ENCODE measurements at regions not wholly inside any gene's neighbourhood (a gene's known extent, or its start where the extent isn't known, plus 50 kb on each side); places are given as distances from the start of the nearest gene placed in this dataset.

DNA sequence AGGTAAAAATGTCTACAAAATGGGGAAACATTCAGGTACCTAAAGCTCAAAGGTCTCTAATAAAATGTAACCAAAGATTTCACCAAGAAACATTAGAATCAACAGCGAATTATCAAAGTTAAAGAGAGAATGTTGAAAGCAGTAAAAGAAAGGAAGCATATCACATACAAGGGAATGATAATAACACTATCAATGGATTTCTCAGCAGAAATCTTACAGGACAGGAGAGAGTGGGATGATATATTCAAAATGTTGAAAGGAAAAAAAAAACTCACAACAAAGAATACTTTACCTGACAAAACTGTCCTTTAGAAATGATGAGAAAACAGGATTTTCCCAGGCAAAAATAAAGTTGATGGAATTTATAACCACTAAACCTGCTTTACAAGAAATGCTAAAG is 591.2 kb upstream of the POU3F3 start:
- Histone ChIP-seq H3K27ac (no peak overlapping the region), H4K20me1 (ENCODE audit: insufficient read depth) (no peaks in the 10 kb centered on the region), H3F3A (ENCODE audit: insufficient read depth) (no peaks in the 10 kb centered on the region), H2AFZ (no peak overlapping the region), H3K9me3 (ENCODE audit: low read depth) (peaks cover 4% of the 10 kb centered on the region), H3K36me3 (ENCODE audit: low read depth) (no peaks in the 10 kb centered on the region), H3K4me3 (no peak overlapping the region), H3K4me1 (ENCODE audit: insufficient read depth) (no peaks in the 10 kb centered on the region), H3K27me3 (replicated peaks; ENCODE audit: insufficient read depth) (no peaks in the 10 kb centered on the region), H3K9me2 (ENCODE audit: insufficient read depth) (no peaks in the 10 kb centered on the region), H3K9ac (no peak overlapping the region), H3K4me2 (ENCODE audit: unreplicated experiment) (no peak overlapping the region), H3K79me2 (ENCODE audit: insufficient read depth) (no peaks in the 10 kb centered on the region)
- TF ChIP-seq EZH2phosphoT487 (IDR thresholded peaks at IDR 0.05; ENCODE audit: insufficient read depth, low read depth) (no peak), EZH2 (IDR thresholded peaks at IDR 0.05; ENCODE audit: insufficient read depth, poor library complexity, severe bottlenecking) (no peak)
- no peak for DNase-seq
- 30 to 41% methylated on average over 1 of the region's 1 CpG for WGBS, 2 experiments (ENCODE audit: low coverage in 1 of 2, low lambda C conversion rate in 2 of 2, missing lambda C conversion rate in 2 of 2)
- in situ Hi-C loops (cut with MboI), result no loop called here

DNA sequence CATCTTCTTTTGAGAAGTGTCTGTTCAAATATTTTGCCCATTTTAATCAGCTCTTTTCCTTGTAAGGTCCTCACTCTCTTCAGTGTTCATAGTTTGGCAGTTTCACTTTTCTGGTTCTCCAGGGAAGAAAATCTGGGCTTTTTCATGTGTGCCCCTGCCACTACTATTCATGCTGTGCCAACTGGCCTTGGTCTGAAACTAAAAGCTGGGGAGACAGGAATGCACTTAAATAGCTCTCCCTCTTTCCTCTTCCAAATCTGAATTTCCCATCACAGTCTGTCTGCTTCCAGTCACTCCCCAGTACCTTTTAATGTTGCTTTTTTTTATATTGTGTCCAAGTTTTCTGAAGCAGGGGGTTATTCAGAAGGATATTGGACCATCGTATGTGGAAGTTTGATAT is 574.3 kb upstream of the POU3F3 start:
- H4K20me1 ChIP-seq (ENCODE audit: insufficient read depth), result no peaks in the 10 kb centered on the region
- no peaks in the 10 kb centered on the region for H3K9me2 ChIP-seq (ENCODE audit: insufficient read depth)
- no peaks in the 10 kb centered on the region for H3K27me3 ChIP-seq (replicated peaks; ENCODE audit: insufficient read depth)
- H3K79me2 ChIP-seq (ENCODE audit: insufficient read depth), result no peaks in the 10 kb centered on the region
- H3K36me3 ChIP-seq (ENCODE audit: low read depth), result no peaks in the 10 kb centered on the region
- H3F3A ChIP-seq (ENCODE audit: insufficient read depth), result no peaks in the 10 kb centered on the region
- in situ Hi-C loops (cut with MboI), result no loop called here
- no peak overlapping the region for H3K4me3 ChIP-seq
- no peak overlapping the region for H3K4me2 ChIP-seq (ENCODE audit: unreplicated experiment)
- no peak for TF ChIP-seq EZH2 (IDR thresholded peaks at IDR 0.05; ENCODE audit: insufficient read depth, poor library complexity, severe bottlenecking)
- no peak for TF ChIP-seq EZH2phosphoT487 (IDR thresholded peaks at IDR 0.05; ENCODE audit: insufficient read depth, low read depth)
- H3K9me3 ChIP-seq (ENCODE audit: low read depth), result no peaks in the 10 kb centered on the region
- H3K9ac ChIP-seq, result no peak overlapping the region
- DNase-seq, result no peak
- H2AFZ ChIP-seq, result no peak overlapping the region
- no peaks in the 10 kb centered on the region for H3K4me1 ChIP-seq (ENCODE audit: insufficient read depth)
- 17 to 33% methylated on average over 1 of the region's 1 CpG for WGBS, 2 experiments (ENCODE audit: low coverage in 1 of 2, low lambda C conversion rate in 2 of 2, missing lambda C conversion rate in 2 of 2)
- H3K27ac ChIP-seq, result no peak overlapping the region

DNA sequence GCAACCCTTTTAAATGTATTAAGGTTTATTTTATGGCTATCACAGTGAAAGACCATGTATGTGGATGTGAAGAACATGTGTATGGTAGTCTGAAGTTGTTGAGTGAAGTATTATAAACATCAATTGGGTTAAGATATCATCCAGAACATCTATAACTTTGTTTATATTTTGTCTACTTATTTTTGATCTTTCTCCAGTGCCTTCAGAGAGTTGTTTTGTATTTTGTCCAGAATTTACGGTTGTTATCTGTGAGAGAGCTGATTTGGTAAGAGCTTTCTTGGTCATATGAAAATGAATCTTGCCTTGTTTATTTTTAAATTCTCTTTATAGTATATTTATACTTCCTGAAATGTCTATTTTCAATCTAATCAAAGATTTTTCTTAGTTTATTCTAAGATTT is 573.7 kb upstream of the POU3F3 start:
- no peaks in the 10 kb centered on the region for H3K9me3 ChIP-seq (ENCODE audit: low read depth)
- 19 to 29% methylated on average over 1 of the region's 1 CpG for WGBS, 2 experiments (ENCODE audit: low coverage in 1 of 2, low lambda C conversion rate in 2 of 2, missing lambda C conversion rate in 2 of 2)

DNA sequence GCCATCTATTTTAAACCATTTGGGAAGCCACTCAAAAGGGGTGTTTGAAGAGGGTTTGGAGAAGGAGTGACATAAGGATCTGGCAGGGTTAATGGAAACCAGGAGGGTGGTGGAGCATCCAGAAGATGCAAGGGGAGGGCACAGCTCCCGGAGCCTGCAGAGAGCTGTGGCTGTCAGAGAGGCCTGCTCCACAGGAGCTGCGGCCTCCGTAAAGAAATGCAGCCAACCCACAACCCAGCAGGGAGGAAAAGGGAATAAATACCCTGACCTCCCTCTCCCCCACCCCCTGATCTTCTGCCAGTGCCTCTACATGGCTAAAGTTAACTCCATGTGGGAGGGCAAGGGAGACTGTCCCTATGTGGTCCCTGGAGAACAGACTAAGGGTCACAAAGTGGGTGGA is 567.1 kb upstream of the POU3F3 start:
- no peak overlapping the region for H3K9ac ChIP-seq
- no peak overlapping the region for H3K27ac ChIP-seq
- no peaks in the 10 kb centered on the region for H3K27me3 ChIP-seq (replicated peaks; ENCODE audit: insufficient read depth)
- no peaks in the 10 kb centered on the region for H4K20me1 ChIP-seq (ENCODE audit: insufficient read depth)
- H3K4me3 ChIP-seq, result no peak overlapping the region
- no peaks in the 10 kb centered on the region for H3F3A ChIP-seq (ENCODE audit: insufficient read depth)
- H3K4me2 ChIP-seq (ENCODE audit: unreplicated experiment), result no peak overlapping the region
- H3K36me3 ChIP-seq (ENCODE audit: low read depth), result no peaks in the 10 kb centered on the region
- no peaks in the 10 kb centered on the region for H3K9me2 ChIP-seq (ENCODE audit: insufficient read depth)
- 0 to 6% methylated on average over 3 of the region's 3 CpGs for WGBS, 2 experiments (ENCODE audit: low coverage in 1 of 2, low lambda C conversion rate in 2 of 2, missing lambda C conversion rate in 2 of 2)
- H3K4me1 ChIP-seq (ENCODE audit: insufficient read depth), result no peaks in the 10 kb centered on the region
- no peak overlapping the region for H2AFZ ChIP-seq
- TF ChIP-seq EZH2 (IDR thresholded peaks at IDR 0.05; ENCODE audit: insufficient read depth, poor library complexity, severe bottlenecking) (no peak), EZH2phosphoT487 (IDR thresholded peaks at IDR 0.05; ENCODE audit: insufficient read depth, low read depth) (no peak)
- H3K79me2 ChIP-seq (ENCODE audit: insufficient read depth), result no peaks in the 10 kb centered on the region
- DNase-seq, result no peak
- no peaks in the 10 kb centered on the region for H3K9me3 ChIP-seq (ENCODE audit: low read depth)
- in situ Hi-C loops (cut with MboI), result no loop called here

More for the DNA sequence above, 573.7 kb upstream of the POU3F3 start:
- Histone ChIP-seq H3K4me3 (no peak overlapping the region), H3K79me2 (ENCODE audit: insufficient read depth) (no peaks in the 10 kb centered on the region), H3K4me1 (ENCODE audit: insufficient read depth) (no peaks in the 10 kb centered on the region), H4K20me1 (ENCODE audit: insufficient read depth) (no peaks in the 10 kb centered on the region), H3K27ac (no peak overlapping the region), H3K27me3 (replicated peaks; ENCODE audit: insufficient read depth) (no peaks in the 10 kb centered on the region), H3K36me3 (ENCODE audit: low read depth) (no peaks in the 10 kb centered on the region), H3K9ac (no peak overlapping the region), H2AFZ (no peak overlapping the region), H3F3A (ENCODE audit: insufficient read depth) (no peaks in the 10 kb centered on the region), H3K4me2 (ENCODE audit: unreplicated experiment) (no peak overlapping the region), H3K9me2 (ENCODE audit: insufficient read depth) (no peaks in the 10 kb centered on the region)
- DNase-seq, result no peak
- TF ChIP-seq EZH2phosphoT487 (IDR thresholded peaks at IDR 0.05; ENCODE audit: insufficient read depth, low read depth), result no peak
- no peak for TF ChIP-seq EZH2 (IDR thresholded peaks at IDR 0.05; ENCODE audit: insufficient read depth, poor library complexity, severe bottlenecking)
- in situ Hi-C loops (cut with MboI), result no loop called here

All from GM23248 (cell line).